ENCODE measurements at regions not wholly inside any gene's neighbourhood (a gene's known extent, or its start where the extent isn't known, plus 50 kb on each side); places are given as distances from the start of the nearest gene placed in this dataset.

DNA sequence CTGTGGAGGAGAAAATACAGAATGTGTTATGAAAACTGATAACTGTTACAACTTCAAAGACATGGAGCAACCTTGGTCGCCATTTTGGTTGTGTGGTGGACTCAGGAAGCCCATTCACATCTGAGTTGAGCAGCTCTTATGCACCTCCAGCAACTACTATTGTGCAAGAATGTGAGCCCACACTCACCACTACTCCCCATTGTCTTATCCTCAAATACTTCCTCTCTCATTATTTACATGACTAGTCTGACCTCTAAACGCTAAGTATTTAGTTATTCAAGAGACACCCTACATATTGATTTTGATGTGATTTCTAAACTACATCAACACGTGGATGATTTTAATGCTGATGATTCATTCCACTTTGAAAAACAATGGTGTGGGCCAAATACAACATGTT lies 516.6 kb upstream of the CLINT1 start:
- no peak for DNase-seq
- Mint-ChIP-seq H3K27ac (no peak overlapping the region), H3K4me3 (no peak overlapping the region), H3K36me3 (ENCODE audit: low read depth) (no peaks in the 10 kb centered on the region), H3K9me3 (peaks cover 3% of the 10 kb centered on the region), H3K27me3 (no peaks in the 10 kb centered on the region), H3K4me1 (no peaks in the 10 kb centered on the region)
- ATAC-seq, result no peak

DNA sequence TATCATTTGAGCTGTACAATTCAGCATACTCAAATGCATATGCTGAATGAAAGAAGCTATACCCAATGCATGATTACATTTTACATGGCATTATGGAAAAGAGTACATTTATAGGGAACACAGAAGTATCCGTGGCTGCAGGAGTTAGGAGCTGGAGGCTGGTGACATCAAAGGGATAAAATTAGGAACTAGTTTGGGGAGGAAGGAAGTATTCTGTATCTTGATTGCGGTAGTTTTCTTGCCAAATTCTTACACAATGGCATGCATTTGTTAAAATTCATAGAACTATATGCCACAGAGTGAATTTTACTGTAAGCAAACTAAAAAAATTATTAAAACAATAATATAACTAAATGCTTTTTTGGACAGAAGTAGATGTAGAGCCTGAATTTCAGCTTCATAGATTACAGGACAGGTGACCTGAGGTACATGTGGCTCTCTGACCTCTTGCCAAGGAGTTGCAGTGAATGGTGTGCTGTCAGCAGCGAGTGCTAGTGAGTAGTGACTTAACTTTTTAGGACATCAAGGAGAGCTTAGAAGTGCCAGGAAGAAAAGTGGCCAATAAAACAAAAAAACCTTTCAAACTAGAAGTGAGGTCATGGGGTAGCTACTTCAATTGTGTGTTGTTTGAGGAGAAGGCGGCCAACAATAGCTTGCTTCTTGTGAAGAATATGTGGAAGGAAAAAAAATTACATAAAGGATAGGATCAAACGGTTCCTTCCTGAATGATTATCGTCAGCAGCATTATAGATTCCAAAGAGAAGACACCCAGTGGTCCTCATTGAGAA lies 514.9 kb upstream of the CLINT1 start:
- no peak overlapping the region for H3K27ac Mint-ChIP-seq
- no peak overlapping the region for H3K4me3 Mint-ChIP-seq
- peaks cover 3% of the 10 kb centered on the region for H3K9me3 Mint-ChIP-seq
- H3K36me3 Mint-ChIP-seq (ENCODE audit: low read depth), result no peaks in the 10 kb centered on the region
- DNase-seq, result no peak
- no peak for ATAC-seq
- no peaks in the 10 kb centered on the region for H3K27me3 Mint-ChIP-seq
- H3K4me1 Mint-ChIP-seq, result no peaks in the 10 kb centered on the region

DNA sequence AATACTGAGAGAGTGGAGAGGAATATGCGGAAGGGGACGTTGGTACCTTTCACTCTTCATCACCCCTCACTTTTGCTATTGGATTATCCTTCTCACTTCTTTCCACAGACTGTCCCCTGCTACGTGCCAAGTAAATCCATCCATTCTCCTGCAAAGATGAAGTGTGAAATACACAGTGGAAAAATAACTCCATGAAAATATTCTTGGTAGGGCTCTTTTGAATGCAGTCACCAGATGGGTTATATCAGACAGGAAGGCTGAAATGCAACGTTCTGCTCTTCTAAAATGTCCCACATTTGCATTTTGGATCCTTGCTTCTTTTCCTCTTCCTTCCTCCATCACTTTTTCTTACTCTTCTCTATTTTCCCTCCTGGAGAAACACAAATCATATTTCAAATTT lies 510.3 kb upstream of the CLINT1 start:
- ATAC-seq (no peak), DNase-seq (no peak)
- Mint-ChIP-seq H3K9me3 (no peaks in the 10 kb centered on the region), H3K36me3 (ENCODE audit: low read depth) (no peaks in the 10 kb centered on the region), H3K27me3 (no peaks in the 10 kb centered on the region), H3K4me3 (no peak overlapping the region), H3K27ac (no peak overlapping the region), H3K4me1 (no peaks in the 10 kb centered on the region)

DNA sequence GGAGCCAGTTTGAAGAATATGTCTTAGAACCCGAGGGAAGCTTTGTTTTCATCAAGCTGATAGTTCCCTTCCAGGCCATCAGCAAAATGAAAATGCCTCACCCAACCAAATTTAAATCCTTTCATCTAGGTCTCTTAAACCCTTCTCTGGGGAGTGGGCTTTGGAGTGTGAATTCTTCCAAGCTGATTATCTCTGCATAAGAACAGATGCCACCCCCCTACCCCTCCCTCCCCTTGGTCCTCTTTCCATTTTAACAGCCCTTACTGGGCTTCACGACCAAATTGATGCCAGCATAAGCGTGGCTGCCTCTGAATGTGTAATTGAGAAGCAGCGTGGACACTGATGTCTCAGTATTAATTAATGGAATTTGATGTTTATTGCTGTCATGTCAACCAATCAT lies 509.7 kb upstream of the CLINT1 start:
- no peak for ATAC-seq
- Mint-ChIP-seq H3K27ac (no peak overlapping the region), H3K9me3 (no peaks in the 10 kb centered on the region), H3K36me3 (ENCODE audit: low read depth) (no peaks in the 10 kb centered on the region), H3K4me1 (no peaks in the 10 kb centered on the region), H3K27me3 (no peaks in the 10 kb centered on the region), H3K4me3 (no peak overlapping the region)
- DNase-seq, result no peak

DNA sequence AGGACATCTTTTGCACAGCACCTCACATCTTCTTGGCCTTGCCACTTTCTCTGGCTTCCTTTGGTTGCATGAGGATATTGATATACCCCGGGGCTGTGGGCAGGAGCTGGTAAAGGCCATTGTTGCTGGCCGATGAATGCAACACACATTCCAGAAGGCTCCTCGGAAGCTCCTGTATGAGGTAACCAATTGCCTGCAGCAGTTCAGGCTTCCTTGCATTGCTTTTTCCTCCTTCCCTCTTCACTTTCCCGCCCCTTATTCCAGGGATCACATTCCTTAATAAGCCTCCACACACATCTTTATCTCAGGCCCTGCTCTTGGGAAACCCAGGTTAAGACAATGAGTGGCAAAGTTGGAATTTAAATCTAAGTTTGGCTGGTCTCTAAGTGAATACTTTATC lies 505.4 kb upstream of the CLINT1 start:
- Mint-ChIP-seq H3K4me1 (no peaks in the 10 kb centered on the region), H3K9me3 (no peaks in the 10 kb centered on the region)
- no peak for ATAC-seq

DNA sequence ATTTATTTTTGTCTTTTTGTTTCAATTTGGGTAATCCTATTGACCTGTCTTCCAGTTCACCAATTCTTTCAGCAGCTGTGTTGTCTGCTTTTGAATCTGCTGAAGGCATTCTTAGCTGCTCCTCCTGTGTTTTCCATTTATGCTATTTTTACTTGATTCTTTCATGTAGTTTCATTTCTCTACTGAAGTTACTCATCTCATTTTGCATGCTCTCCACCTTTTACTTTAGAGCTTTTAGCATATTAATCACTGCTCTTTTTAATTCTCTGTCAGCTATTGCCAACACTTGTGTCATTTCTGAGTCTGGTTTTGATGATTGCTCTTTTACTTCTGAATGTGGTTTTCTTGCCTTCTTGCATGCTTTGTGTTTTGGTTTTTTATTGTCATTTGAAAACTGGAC lies 496.0 kb upstream of the CLINT1 start:
- H3K36me3 Mint-ChIP-seq (ENCODE audit: low read depth), result peaks cover 4% of the 10 kb centered on the region
- peaks cover 12% of the 10 kb centered on the region for H3K4me1 Mint-ChIP-seq
- DNase-seq (no peak), ATAC-seq (peak; percentile 69)
- peaks cover 7% of the 10 kb centered on the region for H3K9me3 Mint-ChIP-seq
- H3K27me3 Mint-ChIP-seq, result peaks cover 2% of the 10 kb centered on the region
- H3K4me3 Mint-ChIP-seq, result no peak overlapping the region
- H3K27ac Mint-ChIP-seq, result peak overlapping the region; percentile 2

More for the DNA sequence above, 505.4 kb upstream of the CLINT1 start:
- H3K27ac Mint-ChIP-seq, result no peak overlapping the region
- no peaks in the 10 kb centered on the region for H3K36me3 Mint-ChIP-seq (ENCODE audit: low read depth)
- H3K27me3 Mint-ChIP-seq, result no peaks in the 10 kb centered on the region
- no peak for DNase-seq
- no peak overlapping the region for H3K4me3 Mint-ChIP-seq

DNA sequence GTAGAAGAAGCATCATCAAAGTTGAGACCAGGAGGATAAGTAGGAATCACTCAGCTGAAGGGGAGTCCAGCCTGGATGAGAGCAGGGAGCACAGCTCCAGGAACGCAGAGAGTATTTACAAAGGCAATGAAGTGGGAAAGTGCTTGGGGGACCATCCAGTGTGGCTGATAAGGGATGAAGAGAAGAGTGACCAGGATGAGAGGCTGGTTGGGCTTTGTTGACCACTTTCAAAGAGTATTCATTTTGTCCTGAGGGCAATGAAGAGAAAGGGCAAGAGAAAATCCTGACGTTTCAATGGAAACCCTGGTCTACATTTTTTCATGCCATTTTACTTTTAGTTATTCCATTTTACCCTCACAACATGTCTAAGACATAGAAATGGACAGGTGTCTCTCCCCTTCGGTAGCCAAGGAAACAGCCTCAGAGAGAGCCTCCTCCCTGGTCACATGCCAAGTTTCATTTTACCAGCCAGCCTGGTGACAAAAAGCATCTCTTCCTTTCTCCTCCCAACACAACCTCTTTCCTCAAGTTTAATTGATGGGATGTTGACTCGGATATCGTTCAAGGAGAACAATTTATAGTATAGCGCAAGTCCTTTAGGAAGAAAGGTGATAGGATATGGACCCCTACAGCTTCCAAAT lies 492.7 kb upstream of the CLINT1 start:
- DNase-seq (no peak), ATAC-seq (no peak)
- peaks cover 4% of the 10 kb centered on the region for H3K36me3 Mint-ChIP-seq (ENCODE audit: low read depth)
- H3K4me1 Mint-ChIP-seq, result peaks cover 12% of the 10 kb centered on the region
- peaks cover 2% of the 10 kb centered on the region for H3K27me3 Mint-ChIP-seq
- H3K27ac Mint-ChIP-seq, result no peak overlapping the region
- H3K9me3 Mint-ChIP-seq, result peaks cover 7% of the 10 kb centered on the region
- H3K4me3 Mint-ChIP-seq, result no peak overlapping the region

DNA sequence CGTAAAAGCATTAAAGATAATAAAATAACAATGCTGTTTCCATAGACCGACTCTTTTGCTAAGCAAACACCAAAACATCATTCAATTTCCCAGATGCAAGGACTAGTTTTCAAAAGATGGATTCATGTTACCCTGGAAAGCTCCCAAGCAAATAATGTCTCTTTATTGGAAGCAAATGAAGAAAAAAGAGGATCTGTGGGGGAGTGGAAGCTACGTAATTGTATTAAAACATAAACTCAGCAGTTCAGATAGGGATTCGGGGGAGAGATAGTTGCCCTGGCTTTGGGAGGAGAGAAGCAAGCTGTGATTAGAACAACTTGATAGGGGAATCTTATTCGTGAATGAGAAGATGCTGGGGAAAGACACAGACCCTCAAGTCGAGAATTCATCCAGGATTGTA lies 491.0 kb upstream of the CLINT1 start:
- DNase-seq (no peak), ATAC-seq (no peak)
- Mint-ChIP-seq H3K36me3 (ENCODE audit: low read depth) (peaks cover 4% of the 10 kb centered on the region), H3K27ac (no peak overlapping the region), H3K4me1 (peaks cover 6% of the 10 kb centered on the region), H3K9me3 (peaks cover 5% of the 10 kb centered on the region), H3K4me3 (no peak overlapping the region), H3K27me3 (peaks cover 2% of the 10 kb centered on the region)

DNA sequence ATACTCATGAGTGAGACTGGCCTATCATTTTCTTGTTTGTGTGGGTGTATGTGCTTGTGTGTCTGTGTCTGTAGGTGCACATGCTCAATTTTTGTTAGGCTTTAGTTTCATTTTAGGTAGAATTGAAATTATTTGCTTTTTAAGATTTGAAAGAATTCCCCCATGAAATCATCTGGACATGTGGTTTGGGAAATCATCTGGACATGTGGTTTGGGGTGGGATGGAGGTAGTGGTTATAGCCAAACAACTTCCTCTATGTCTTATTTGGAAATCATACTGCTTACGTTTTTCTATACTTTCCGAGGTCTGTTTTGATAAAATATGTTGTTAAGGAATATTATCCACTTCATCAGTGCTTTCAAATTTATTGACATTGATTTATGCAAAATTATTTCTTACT lies 485.4 kb upstream of the CLINT1 start:
- no peaks in the 10 kb centered on the region for H3K36me3 Mint-ChIP-seq (ENCODE audit: low read depth)
- H3K4me3 Mint-ChIP-seq, result no peak overlapping the region
- no peaks in the 10 kb centered on the region for H3K9me3 Mint-ChIP-seq
- H3K4me1 Mint-ChIP-seq, result no peaks in the 10 kb centered on the region
- no peak overlapping the region for H3K27ac Mint-ChIP-seq
- no peak for DNase-seq
- no peak for ATAC-seq
- H3K27me3 Mint-ChIP-seq, result peaks cover 2% of the 10 kb centered on the region

DNA sequence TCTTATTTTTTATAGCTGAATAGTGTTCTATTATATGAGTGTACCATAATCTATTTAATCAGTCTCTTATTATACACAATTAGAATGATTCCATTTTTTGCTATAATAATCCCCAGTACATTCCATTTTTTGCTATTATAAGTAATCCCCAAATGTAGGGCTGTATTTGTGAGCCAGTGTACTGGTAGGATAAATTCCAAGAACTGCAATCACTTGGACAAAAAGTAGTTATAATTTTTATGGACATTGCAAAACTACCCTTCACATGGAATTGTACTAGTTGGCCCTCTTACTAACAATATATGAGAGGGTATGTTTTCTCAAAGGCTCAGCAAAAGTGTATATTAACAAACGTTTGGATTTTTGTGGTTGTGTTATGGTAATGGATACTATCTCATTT lies 481.7 kb upstream of the CLINT1 start:
- Mint-ChIP-seq H3K4me1 (no peaks in the 10 kb centered on the region), H3K27me3 (peaks cover 2% of the 10 kb centered on the region), H3K27ac (no peak overlapping the region), H3K4me3 (no peak overlapping the region), H3K9me3 (peaks cover 10% of the 10 kb centered on the region), H3K36me3 (ENCODE audit: low read depth) (no peaks in the 10 kb centered on the region)
- ATAC-seq, result no peak
- DNase-seq, result no peak

DNA sequence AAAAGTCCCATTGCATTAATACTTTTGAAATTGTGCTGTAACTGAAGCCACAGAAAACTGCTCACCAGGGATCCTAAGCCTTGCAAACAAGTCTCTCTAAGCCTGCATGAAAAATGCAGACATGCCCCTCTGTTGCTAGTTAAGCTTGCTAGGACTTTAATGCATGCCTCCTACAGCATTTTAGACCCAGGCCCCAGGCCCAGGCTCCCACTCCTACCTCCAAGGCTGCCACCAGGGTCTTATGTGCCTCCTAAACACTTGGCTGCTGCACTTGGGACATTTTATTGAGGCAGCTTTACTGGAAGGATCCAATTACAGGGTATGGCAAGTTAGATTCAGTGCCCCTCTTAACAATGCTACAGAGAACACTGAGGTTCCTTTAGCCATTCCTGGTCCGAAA lies 467.3 kb upstream of the CLINT1 start:
- DNase-seq, result no peak
- Mint-ChIP-seq H3K36me3 (ENCODE audit: low read depth) (no peaks in the 10 kb centered on the region), H3K27me3 (no peaks in the 10 kb centered on the region), H3K27ac (no peak overlapping the region), H3K4me3 (no peak overlapping the region), H3K9me3 (peaks cover 4% of the 10 kb centered on the region), H3K4me1 (no peaks in the 10 kb centered on the region)
- no peak for ATAC-seq

DNA sequence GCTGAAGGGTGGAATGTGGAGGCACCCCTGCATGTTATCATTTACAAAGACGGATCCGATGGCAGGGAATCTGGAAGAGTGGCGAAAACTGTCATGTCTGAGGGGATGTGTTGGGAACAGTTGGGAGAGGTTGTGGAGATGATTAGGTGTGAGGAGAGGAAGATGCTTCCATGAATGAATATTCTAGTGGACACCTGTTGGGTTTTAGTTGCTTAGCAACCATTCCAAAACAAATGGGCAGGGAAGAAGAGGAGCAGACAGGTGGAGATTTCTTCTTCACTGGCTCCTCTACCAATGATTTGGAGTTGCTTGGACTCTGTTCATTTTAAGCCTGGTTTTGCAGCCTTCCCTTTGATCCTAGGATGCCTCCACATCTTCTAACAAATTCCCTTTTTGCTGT lies 465.3 kb upstream of the CLINT1 start:
- Mint-ChIP-seq H3K27me3 (no peaks in the 10 kb centered on the region), H3K27ac (no peak overlapping the region), H3K36me3 (ENCODE audit: low read depth) (no peaks in the 10 kb centered on the region), H3K9me3 (no peaks in the 10 kb centered on the region), H3K4me3 (no peak overlapping the region), H3K4me1 (no peaks in the 10 kb centered on the region)
- ATAC-seq, result no peak
- DNase-seq, result no peak

DNA sequence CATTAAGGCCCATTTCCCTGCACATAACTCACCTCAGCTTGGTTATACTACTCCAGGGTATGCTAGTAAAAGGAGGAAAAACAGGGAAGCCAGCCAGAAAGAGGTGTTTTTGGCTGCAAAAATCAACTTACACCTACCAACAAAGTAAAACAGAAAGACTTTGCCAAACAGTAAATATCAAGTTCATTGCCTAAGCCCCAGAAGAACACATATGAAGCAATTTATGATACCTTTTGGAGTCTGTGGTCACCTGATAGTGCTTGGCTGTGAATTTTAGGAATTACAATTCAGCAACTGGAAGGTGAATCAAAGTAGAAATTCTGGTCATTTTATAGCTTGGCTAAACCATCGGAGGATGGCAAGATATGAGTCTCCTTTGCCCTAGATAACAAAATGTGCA lies 463.7 kb upstream of the CLINT1 start:
- no peak overlapping the region for H3K27ac Mint-ChIP-seq

DNA sequence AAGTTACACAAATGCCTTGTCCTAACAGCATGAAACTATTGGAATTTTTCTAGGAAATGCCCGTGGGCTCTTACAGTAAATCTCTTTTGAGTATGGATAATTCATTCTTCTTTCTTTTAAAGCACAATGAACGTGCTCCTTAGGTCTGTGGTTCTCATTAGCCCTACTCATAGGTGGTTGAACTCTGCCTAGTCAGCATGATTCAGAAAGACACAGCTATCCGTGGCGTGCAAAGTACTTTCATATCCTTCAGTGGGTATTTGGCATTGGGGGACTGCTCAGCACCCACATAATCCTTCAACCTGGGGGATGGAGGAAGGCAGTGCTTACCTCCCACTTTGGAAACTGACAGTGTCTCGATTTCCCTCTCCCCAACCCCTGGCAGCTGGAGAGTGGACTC lies 462.0 kb upstream of the CLINT1 start:
- DNase-seq, result no peak
- Mint-ChIP-seq H3K36me3 (ENCODE audit: low read depth) (no peaks in the 10 kb centered on the region), H3K4me1 (no peaks in the 10 kb centered on the region), H3K4me3 (no peak overlapping the region), H3K27me3 (no peaks in the 10 kb centered on the region), H3K27ac (no peak overlapping the region), H3K9me3 (no peaks in the 10 kb centered on the region)
- ATAC-seq, result no peak

More for the DNA sequence above, 463.7 kb upstream of the CLINT1 start:
- Mint-ChIP-seq H3K9me3 (no peaks in the 10 kb centered on the region), H3K4me1 (no peaks in the 10 kb centered on the region), H3K36me3 (ENCODE audit: low read depth) (no peaks in the 10 kb centered on the region), H3K4me3 (no peak overlapping the region), H3K27me3 (no peaks in the 10 kb centered on the region)
- DNase-seq (no peak), ATAC-seq (no peak)

DNA sequence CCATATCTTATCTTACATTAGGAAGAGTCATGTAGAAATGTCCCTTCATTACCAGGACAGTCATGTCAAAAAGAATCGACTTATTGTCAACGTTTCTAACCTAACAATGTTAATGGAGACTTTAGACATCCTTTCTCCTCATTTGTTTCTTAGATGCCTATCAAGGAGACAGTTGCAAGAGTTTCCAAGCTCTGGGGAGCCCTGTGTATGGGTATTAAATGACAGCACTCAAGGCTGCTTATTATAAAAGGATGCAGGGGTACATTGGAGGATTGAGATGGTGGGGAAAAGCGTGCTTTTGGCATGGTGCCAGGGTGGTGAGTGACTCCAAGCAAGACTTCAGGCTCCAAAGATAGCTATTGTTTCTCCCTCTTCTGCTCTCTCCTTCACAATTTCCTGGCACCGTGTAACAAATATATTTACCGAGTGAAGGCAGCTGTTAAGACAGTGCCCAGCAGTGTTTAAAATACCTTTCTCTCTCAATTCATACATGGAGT lies 461.3 kb upstream of the CLINT1 start:
- DNase-seq (no peak), ATAC-seq (no peak)
- Mint-ChIP-seq H3K4me1 (no peaks in the 10 kb centered on the region), H3K36me3 (ENCODE audit: low read depth) (no peaks in the 10 kb centered on the region), H3K27ac (no peak overlapping the region), H3K27me3 (no peaks in the 10 kb centered on the region), H3K9me3 (no peaks in the 10 kb centered on the region), H3K4me3 (no peak overlapping the region)
